Mucosa of descending colon (tissue), 3 donors: ENCODE measurements at regions not wholly inside any gene's neighbourhood (a gene's known extent, or its start where the extent isn't known, plus 50 kb on each side); places are given as distances from the start of the nearest gene placed in this dataset.
A peak's percentile ranks its signal among the peaks of the same experiment; 100 is the strongest.

ENCODE experiments used
- ATAC-seq: fragments of 200-7000 bp; cut with Tn5 transposase; one replicate; pipeline ENCODE4 v1.9.1; 2020; ENCODE audit warnings: mild to moderate bottlenecking, moderate library complexity
- DNase-seq, 3 donors: peaks; one replicate each; pipeline ENCODE4 v3.0.0-alpha.2; 2020
- H3K36me3 ChIP-seq: fragments of 200-600 bp; one replicate; pipeline ENCODE4 v1.8.0; 2021; ENCODE audit warnings: low read depth, mild to moderate bottlenecking
- H3K4me1 ChIP-seq: fragments of 200-600 bp; one replicate; pipeline ENCODE4 v1.8.0; 2021; ENCODE audit warnings: low read depth, mild to moderate bottlenecking
- H3K4me3 ChIP-seq: fragments of 200-600 bp; one replicate; pipeline ENCODE4 v1.8.0; 2021; ENCODE audit warnings: mild to moderate bottlenecking
- H3K9me3 ChIP-seq: fragments of 200-600 bp; one replicate; pipeline ENCODE4 v1.8.0; 2021; ENCODE audit warnings: mild to moderate bottlenecking
- CTCF ChIP-seq: fragments of 200-600 bp; IDR thresholded peaks from one replicate; pipeline ENCODE4 v1.8.0; 2022; ENCODE audit warnings: antibody characterized with exemption, mild to moderate bottlenecking
- intact Hi-C, 2 donors: fragments of 100-400 bp; cut with DNase I in 1 of 2; cut with micrococcal nuclease in 1 of 2; formaldehyde crosslinking; loops; one replicate each; pipeline versions ENCODE4 v1.11.0 to v1.11.1; 2022; cut with DNase I, micrococcal nuclease
- donor health status: DM: no; HTN: no; CAD: no; lungs with moderate emphysema.
- donor health status: DM: no; HTN: no; CAD: no.
- donor health status: DM: no; HTN: yes; CAD: no.

- no peak for DNase-seq
- intact Hi-C loops: no loop called here
- no peak for ATAC-seq
Observed at GRCh38 chr18:22303927-22304326, 113.8 kb downstream of the CTAGE1 start.

GRCh38 chr18:22302144-22302543 is 115.6 kb downstream of the CTAGE1 start:
- Histone ChIP-seq H3K36me3 (no peaks in the 10 kb centered on the region), H3K9me3 (no peaks in the 10 kb centered on the region), H3K4me3 (no peak overlapping the region), H3K4me1 (no peaks in the 10 kb centered on the region)
- TF ChIP-seq CTCF: no peak
- intact Hi-C loops: no loop called here
- ATAC-seq (no peak), DNase-seq (no peak)

More at GRCh38 chr18:22303927-22304326, 113.8 kb downstream of the CTAGE1 start:
- H3K4me3 ChIP-seq: no peak overlapping the region
- no peaks in the 10 kb centered on the region for H3K36me3 ChIP-seq
- H3K4me1 ChIP-seq: no peaks in the 10 kb centered on the region
- TF ChIP-seq CTCF: no peak
- H3K9me3 ChIP-seq: no peaks in the 10 kb centered on the region

GRCh38 chr18:22300665-22301636 is 116.8 kb downstream of the CTAGE1 start:
- no peak overlapping the region for H3K4me3 ChIP-seq
- intact Hi-C loops: no loop called here
- no peak for TF ChIP-seq CTCF
- no peaks in the 10 kb centered on the region for H3K9me3 ChIP-seq
- DNase-seq (no peak), ATAC-seq (peak; percentile 73)
- H3K36me3 ChIP-seq: no peaks in the 10 kb centered on the region
- H3K4me1 ChIP-seq: no peaks in the 10 kb centered on the region

GRCh38 chr18:22297008-22297407 is 120.7 kb downstream of the CTAGE1 start:
- ATAC-seq (no peak), DNase-seq (no peak)
- no peaks in the 10 kb centered on the region for H3K9me3 ChIP-seq
- no peak for TF ChIP-seq CTCF
- H3K4me1 ChIP-seq: no peaks in the 10 kb centered on the region
- intact Hi-C loops: no loop called here
- no peak overlapping the region for H3K4me3 ChIP-seq
- H3K36me3 ChIP-seq: no peaks in the 10 kb centered on the region

GRCh38 chr18:22296304-22296703 is 121.4 kb downstream of the CTAGE1 start:
- no peak for TF ChIP-seq CTCF
- ATAC-seq (no peak), DNase-seq (no peak)
- Histone ChIP-seq H3K4me1 (no peaks in the 10 kb centered on the region), H3K9me3 (no peaks in the 10 kb centered on the region), H3K36me3 (no peaks in the 10 kb centered on the region), H3K4me3 (no peak overlapping the region)
- intact Hi-C loops: no loop called here
